AG04450 (cell line): ENCODE measurements at regions not wholly inside any gene's neighbourhood (a gene's known extent, or its start where the extent isn't known, plus 50 kb on each side); places are given as distances from the start of the nearest gene placed in this dataset.

ENCODE experiments used
- CTCF ChIA-PET: fragments of 300-600, 350-600 bp; formaldehyde crosslinking; extraction: SDS; loops from one replicate; lab custom pipeline; 2022; ENCODE audit warnings: antibody characterized with exemption, inconsistent platforms; lab: Charles Lee
- POLR2A ChIA-PET: fragments of 350-600 bp; formaldehyde crosslinking; extraction: SDS; loops from one replicate; lab custom pipeline; 2021; ENCODE audit warnings: antibody characterized with exemption, inconsistent platforms; lab: Yijun Ruan, JAX
- DNase-seq: peaks from one replicate; pipeline ENCODE4 v3.0.0-alpha.2; 2011; ENCODE audit warnings: low read depth, low spot score
- H3K27ac ChIP-seq: one replicate; pipeline ENCODE4 v1.5.1; 2012; ENCODE audit warnings: low read depth, low read length, control low read depth
- H3K27me3 ChIP-seq: one replicate; pipeline ENCODE4 v1.6.0; 2012; ENCODE audit warnings: low read length; ENCODE audit not compliant: control insufficient read depth, insufficient read depth
- H3K4me3 ChIP-seq: 2 replicates; pipeline ENCODE4 v1.5.1; 2011; ENCODE audit warnings: mild to moderate bottlenecking, low read depth, low read length, control low read depth
- H3K9me3 ChIP-seq: 2 replicates; pipeline ENCODE4 v1.5.1; 2012; ENCODE audit warnings: low read length; ENCODE audit not compliant: control insufficient read depth, insufficient read depth
- TF ChIP-seq, protein P1 (sequence below): IDR thresholded peaks from 2 replicates; pipeline ENCODE4 v1.5.1; 2011; ENCODE audit warnings: low read depth, low read length, control low read depth, inconsistent platforms

DNA sequence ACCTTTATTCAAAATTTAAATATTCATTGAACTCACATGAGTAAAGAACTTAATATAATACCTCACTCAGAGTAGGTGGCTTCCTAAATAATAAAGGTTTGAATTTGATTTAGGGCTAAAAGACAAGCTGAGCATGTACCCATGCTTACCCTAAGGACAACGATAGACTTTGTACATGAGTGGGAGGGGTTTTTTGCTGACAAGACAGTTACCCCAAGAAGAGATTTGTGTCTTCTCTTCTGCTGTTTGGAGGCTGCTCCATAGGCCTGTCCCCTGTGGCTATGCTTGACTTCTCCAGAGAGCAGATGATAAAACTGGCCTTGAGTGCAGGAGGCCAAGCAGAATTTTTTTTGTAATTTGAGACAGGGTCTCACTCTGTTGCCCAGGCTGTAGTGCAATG is 383.9 kb downstream of the TMEM182 start:
- CTCF ChIA-PET, result no interaction called here
- Histone ChIP-seq H3K4me3 (no peak overlapping the region), H3K27ac (no peak overlapping the region), H3K27me3 (no peaks in the 10 kb centered on the region), H3K9me3 (peaks cover 4% of the 10 kb centered on the region)
- POLR2A ChIA-PET, result no interaction called here
- no peak for DNase-seq
- TF ChIP-seq, protein P1, sequence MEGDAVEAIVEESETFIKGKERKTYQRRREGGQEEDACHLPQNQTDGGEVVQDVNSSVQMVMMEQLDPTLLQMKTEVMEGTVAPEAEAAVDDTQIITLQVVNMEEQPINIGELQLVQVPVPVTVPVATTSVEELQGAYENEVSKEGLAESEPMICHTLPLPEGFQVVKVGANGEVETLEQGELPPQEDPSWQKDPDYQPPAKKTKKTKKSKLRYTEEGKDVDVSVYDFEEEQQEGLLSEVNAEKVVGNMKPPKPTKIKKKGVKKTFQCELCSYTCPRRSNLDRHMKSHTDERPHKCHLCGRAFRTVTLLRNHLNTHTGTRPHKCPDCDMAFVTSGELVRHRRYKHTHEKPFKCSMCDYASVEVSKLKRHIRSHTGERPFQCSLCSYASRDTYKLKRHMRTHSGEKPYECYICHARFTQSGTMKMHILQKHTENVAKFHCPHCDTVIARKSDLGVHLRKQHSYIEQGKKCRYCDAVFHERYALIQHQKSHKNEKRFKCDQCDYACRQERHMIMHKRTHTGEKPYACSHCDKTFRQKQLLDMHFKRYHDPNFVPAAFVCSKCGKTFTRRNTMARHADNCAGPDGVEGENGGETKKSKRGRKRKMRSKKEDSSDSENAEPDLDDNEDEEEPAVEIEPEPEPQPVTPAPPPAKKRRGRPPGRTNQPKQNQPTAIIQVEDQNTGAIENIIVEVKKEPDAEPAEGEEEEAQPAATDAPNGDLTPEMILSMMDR, result no peak

DNA sequence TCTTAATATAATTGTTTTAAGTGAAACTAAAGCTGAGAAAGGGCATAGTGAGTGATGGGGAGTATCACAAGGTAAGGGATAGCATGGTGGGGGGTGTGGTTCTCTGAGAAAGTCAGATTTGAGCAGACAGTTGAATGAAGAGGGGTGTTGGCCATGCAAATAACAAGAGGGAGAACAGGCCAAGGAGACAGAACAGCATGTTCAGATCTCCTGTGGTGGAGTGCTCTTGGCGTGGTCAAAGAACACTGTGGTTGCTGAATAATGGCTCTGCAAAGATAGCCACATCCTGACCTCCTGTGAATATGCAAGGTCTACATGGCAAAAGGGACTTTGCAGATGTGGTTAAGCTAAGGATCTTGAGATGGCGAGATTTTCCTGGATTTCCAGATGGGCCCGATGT is 389.2 kb downstream of the TMEM182 start:
- no peak for DNase-seq
- TF ChIP-seq, protein P1, result no peak
- POLR2A ChIA-PET, result no interaction called here
- H3K27ac ChIP-seq, result no peak overlapping the region
- CTCF ChIA-PET, result no interaction called here
- no peak overlapping the region for H3K4me3 ChIP-seq
- no peaks in the 10 kb centered on the region for H3K27me3 ChIP-seq
- H3K9me3 ChIP-seq, result no peaks in the 10 kb centered on the region; the same call in 1 of the 2 replicates

DNA sequence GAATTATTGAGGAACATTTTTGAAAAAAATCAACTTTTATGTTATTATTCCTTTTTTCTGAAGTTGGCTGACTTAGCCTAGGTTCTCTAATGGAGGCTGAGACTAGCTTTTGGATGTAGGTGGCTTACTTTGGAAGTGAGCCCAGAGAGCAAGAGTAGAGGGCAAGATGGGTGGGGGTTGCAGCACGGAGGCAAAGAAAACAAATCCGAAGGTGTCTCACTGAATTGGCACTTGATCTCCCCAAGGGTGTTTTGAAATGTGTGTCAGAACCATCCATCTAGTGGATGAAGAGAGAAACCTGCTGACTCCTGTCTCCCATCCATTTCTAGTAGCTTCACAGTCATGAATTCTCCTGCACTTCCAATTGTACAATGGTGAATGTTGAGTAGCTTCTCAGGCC is 390.7 kb downstream of the TMEM182 start:
- Histone ChIP-seq H3K27me3 (no peaks in the 10 kb centered on the region), H3K27ac (no peak overlapping the region), H3K9me3 (peaks cover under 1% of the 10 kb centered on the region; the same call in 1 of the 2 replicates), H3K4me3 (no peak overlapping the region)
- TF ChIP-seq, protein P1, result no peak
- ChIA-PET POLR2A (no interaction called here), CTCF (no interaction called here)
- no peak for DNase-seq

DNA sequence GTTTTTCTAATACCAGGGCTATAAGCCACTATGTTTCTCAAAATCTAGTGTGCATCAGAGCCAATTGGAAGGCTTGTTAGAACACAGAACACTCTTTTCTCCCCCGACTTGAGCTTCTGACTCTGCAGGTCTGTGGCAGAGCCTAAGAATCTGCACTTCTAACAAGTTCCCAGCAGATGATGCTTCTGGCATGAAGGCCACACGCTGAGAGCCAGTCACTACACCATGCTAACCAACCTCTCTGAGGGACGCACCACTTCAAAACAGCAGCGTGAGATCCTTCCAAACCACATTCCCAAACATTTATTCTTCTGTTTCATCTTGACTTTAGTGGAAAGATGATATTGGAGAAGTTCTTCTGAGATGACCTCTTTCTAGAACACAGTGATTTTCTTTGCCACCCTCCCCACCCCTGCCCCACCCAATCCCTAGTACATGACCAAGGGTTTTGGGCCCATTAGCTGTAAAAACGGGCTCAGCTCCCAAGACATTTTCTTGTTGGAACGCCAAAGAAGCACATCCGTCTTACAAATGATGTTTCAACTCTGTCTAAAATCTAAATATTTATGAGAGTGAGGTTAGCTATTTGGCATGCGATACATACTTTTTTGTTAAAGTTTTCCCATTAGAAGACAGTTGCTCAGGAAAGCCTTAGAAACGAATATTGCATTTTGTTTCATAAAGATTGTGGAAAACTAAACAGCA is 391.9 kb downstream of the TMEM182 start:
- no peak overlapping the region for H3K27ac ChIP-seq
- CTCF ChIA-PET, result no interaction called here
- TF ChIP-seq, protein P1, result no peak
- H3K4me3 ChIP-seq, result no peak overlapping the region
- POLR2A ChIA-PET, result no interaction called here
- no peak for DNase-seq
- no peaks in the 10 kb centered on the region for H3K27me3 ChIP-seq
- peaks cover 4% of the 10 kb centered on the region; the same call in 1 of the 2 replicates for H3K9me3 ChIP-seq

DNA sequence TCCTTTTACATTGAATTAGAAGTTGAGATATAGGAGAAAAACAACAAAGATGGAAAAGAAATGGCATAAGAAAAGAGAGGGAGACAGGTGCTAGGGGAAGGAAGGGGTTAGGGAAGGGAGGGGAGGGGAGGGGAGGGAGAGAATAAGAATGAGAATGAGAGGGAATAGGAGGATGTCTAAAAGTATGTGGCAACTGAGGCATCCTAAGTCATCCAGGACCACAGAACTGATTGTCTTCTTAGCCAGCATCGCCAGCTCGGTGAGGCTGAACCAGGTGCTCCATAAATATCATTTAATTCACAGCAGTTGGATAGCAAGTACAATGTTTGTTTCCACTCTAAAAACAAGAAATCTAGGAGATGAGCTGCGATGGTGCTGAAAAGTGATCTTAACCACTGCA is 393.5 kb downstream of the TMEM182 start:
- no peak for DNase-seq
- Histone ChIP-seq H3K4me3 (no peak overlapping the region), H3K27me3 (no peaks in the 10 kb centered on the region), H3K9me3 (peaks cover 4% of the 10 kb centered on the region; the same call in 1 of the 2 replicates), H3K27ac (no peak overlapping the region)
- ChIA-PET POLR2A (no interaction called here), CTCF (no interaction called here)
- TF ChIP-seq, protein P1, result no peak
